Tibial artery (tissue), 4 donors: ENCODE measurements at regions not wholly inside any gene's neighbourhood (a gene's known extent, or its start where the extent isn't known, plus 50 kb on each side); places are given as distances from the start of the nearest gene placed in this dataset.

Experiments used
- DNase-seq, 2 donors: peaks; one replicate each; pipeline ENCODE4 v3.0.0-alpha.2; 2019
- H3K27ac ChIP-seq, 2 donors: fragments of 200-600 bp; sonication (generic) in 1 of 2; 1 replicate in 1 of 2; 2 replicates in 1 of 2; pipeline ENCODE4 v1.5.1; 2018 to 2019; ENCODE audit warnings: mild to moderate bottlenecking in 1 of 2
- H3K27me3 ChIP-seq, 2 donors: fragments of 200-600 bp; sonication (generic) in 1 of 2; one replicate each; pipeline versions ENCODE4 v1.5.1 to v1.6.0; 2016 to 2019
- H3K36me3 ChIP-seq, 3 donors: fragments of 200-600 bp; sonication (generic) in 2 of 3; one replicate each; pipeline ENCODE4 v1.5.1; 2016 to 2019; ENCODE audit warnings: mild to moderate bottlenecking in 2 of 3
- H3K4me1 ChIP-seq, 4 donors: fragments of 200-600 bp; sonication (generic) in 2 of 4; 1 replicate in 3 of 4; 2 replicates in 1 of 4; pipeline ENCODE4 v1.5.1; 2016 to 2019
- H3K4me3 ChIP-seq, 2 donors: fragments of 200-600 bp; sonication (generic) in 1 of 2; 1 replicate in 1 of 2; 2 replicates in 1 of 2; pipeline ENCODE4 v1.5.1; 2018 to 2019; ENCODE audit warnings: mild to moderate bottlenecking in 2 of 2
- H3K9me3 ChIP-seq, 3 donors: fragments of 200-600 bp; sonication (generic) in 1 of 3; one replicate each; pipeline ENCODE4 v1.5.1; 2016 to 2019
- intact Hi-C: fragments of 100-400 bp; cut with DNase I; formaldehyde crosslinking; loops from one replicate; pipeline ENCODE4 v1.15.0; 2023; ENCODE audit warnings: low total_unique reads
- TF ChIP-seq, protein P1 (sequence below), 2 experiments: fragments of 200-600 bp in 1 of 2; fragments of 450-650 bp in 1 of 2; IDR thresholded peaks; one replicate each; pipeline ENCODE4 v1.5.1; 2017 to 2019; ENCODE audit warnings: antibody characterized with exemption in 2 of 2, mild to moderate bottlenecking in 1 of 2, moderate library complexity in 1 of 2

DNA sequence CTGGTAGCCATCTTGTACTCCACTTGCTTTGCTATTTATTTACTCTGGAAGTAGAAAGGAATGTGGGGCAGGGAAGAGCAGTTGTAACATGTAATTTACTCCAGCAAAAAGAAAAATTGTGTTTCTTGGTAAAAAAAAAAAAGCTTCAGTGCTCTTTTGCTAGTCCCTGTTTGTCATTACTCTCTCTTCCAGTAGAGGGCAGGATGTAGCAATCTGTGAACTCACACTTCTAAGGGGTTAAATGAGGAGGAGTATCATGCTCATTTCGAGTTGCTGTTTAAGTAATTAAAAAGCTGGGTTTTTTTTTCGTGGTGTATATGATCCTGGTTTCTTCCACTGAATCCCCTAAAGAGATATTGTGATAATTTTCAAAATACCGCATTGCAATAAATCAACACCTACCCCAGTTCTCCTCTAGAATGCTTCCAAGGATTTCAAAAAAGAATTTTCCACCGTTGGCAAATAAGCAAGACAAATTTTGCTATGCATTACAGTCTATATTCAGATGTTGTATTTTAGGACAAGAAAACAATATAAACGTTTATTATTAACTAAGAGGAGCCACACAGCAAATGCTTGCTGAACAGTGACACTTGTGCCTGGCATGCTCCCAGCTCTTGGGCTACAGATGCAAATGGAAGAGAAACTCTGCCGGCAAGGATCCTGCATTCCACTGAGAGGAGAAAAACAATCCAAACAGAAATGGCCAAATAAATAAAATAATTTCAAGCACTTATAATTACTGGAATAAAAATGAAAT, 261.6 kb downstream of the ASXL3 start:
- no peak overlapping the region for H3K27ac ChIP-seq
- H3K4me3 ChIP-seq = no peak overlapping the region
- H3K36me3 ChIP-seq = no peaks in the 10 kb centered on the region
- DNase-seq = no peak
- TF ChIP-seq, protein P1, sequence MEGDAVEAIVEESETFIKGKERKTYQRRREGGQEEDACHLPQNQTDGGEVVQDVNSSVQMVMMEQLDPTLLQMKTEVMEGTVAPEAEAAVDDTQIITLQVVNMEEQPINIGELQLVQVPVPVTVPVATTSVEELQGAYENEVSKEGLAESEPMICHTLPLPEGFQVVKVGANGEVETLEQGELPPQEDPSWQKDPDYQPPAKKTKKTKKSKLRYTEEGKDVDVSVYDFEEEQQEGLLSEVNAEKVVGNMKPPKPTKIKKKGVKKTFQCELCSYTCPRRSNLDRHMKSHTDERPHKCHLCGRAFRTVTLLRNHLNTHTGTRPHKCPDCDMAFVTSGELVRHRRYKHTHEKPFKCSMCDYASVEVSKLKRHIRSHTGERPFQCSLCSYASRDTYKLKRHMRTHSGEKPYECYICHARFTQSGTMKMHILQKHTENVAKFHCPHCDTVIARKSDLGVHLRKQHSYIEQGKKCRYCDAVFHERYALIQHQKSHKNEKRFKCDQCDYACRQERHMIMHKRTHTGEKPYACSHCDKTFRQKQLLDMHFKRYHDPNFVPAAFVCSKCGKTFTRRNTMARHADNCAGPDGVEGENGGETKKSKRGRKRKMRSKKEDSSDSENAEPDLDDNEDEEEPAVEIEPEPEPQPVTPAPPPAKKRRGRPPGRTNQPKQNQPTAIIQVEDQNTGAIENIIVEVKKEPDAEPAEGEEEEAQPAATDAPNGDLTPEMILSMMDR (IDR thresholded peaks at IDR 0.05) = peak; percentile 23 to 36
- peaks cover 0 to 9% (median 3%) of the 10 kb centered on the region in 4 donors for H3K4me1 ChIP-seq
- no peaks in the 10 kb centered on the region for H3K27me3 ChIP-seq
- H3K9me3 ChIP-seq = no peaks in the 10 kb centered on the region
- intact Hi-C loops = no loop called here

DNA sequence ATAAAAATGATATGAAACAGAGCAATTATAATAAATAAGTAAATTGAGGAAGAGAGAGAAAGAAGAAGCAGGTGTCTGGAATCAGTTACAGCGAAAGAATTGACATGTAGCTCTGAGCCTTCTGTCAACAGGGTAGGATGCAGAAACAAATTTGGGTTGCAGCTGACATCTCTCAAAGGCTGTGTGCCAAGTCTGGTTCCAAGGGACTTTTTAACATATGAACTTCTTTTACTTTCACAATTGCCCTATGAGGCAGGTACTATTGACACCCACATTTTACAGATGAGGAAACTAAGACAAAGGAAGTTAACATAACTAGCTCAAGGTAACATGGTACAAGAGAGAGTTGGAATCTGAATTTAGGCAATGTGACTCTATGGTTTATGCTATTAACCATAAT, 260.0 kb downstream of the ASXL3 start:
- DNase-seq = no peak
- TF ChIP-seq, protein P1 (IDR thresholded peaks at IDR 0.05) = no peak
- no peaks in the 10 kb centered on the region for H3K27me3 ChIP-seq
- no peaks in the 10 kb centered on the region for H3K9me3 ChIP-seq
- no peak overlapping the region for H3K27ac ChIP-seq
- H3K4me1 ChIP-seq = peaks cover 0 to 9% (median 3%) of the 10 kb centered on the region in 4 donors
- intact Hi-C loops = no loop called here
- H3K36me3 ChIP-seq = no peaks in the 10 kb centered on the region
- H3K4me3 ChIP-seq = no peak overlapping the region

DNA sequence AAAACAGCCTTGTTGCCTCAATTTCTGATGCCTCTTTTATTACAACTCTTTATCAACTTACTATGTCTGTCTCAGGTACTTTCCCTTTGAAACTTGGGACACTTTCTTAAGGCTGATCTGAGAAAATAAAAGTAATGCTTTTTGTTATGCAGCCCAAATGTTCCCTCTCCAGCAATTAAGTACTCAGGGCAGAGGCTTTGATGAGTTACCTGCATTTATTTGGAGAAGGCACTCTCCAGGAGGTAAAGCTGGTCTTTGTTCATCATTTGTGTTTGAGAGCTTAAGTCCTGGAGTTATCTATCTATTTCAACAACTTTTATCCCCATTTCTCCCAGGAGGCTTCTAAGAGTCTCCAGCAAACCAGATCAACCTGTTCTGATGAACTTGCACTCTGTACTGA, 259.2 kb downstream of the ASXL3 start:
- Histone ChIP-seq H3K36me3 (no peaks in the 10 kb centered on the region), H3K27me3 (no peaks in the 10 kb centered on the region), H3K4me1 (peaks cover 0 to 9% (median 3%) of the 10 kb centered on the region in 4 donors), H3K9me3 (no peaks in the 10 kb centered on the region), H3K4me3 (no peak overlapping the region), H3K27ac (no peak overlapping the region)
- TF ChIP-seq, protein P1 (IDR thresholded peaks at IDR 0.05) = no peak
- intact Hi-C loops = no loop called here
- no peak for DNase-seq

DNA sequence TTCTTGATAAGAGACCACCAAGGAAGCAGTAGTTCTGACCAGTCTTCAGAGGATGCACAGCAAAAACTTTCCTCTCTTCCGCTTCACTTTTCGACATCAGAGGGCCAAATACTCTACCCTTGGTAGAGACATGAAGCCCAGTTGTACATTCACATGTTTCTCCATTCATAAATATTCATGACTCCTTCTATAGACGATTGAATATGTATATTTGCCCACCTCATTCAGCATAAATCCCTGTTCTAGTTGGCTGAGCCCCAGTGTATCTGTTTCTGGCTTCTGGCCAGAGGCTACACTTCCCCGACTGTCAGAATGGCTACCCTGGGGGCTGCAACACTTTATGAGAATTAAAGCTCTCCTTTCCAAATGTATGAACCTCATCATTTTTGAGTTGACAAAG, 258.5 kb downstream of the ASXL3 start:
- intact Hi-C loops = no loop called here
- Histone ChIP-seq H3K27ac (no peak overlapping the region), H3K36me3 (no peaks in the 10 kb centered on the region), H3K4me3 (no peak overlapping the region), H3K27me3 (no peaks in the 10 kb centered on the region), H3K9me3 (peaks cover 0 to 5% (median 4%) of the 10 kb centered on the region in 3 donors), H3K4me1 (peaks cover 0 to 9% (median 3%) of the 10 kb centered on the region in 4 donors)
- TF ChIP-seq, protein P1 (IDR thresholded peaks at IDR 0.05) = no peak
- no peak for DNase-seq

DNA sequence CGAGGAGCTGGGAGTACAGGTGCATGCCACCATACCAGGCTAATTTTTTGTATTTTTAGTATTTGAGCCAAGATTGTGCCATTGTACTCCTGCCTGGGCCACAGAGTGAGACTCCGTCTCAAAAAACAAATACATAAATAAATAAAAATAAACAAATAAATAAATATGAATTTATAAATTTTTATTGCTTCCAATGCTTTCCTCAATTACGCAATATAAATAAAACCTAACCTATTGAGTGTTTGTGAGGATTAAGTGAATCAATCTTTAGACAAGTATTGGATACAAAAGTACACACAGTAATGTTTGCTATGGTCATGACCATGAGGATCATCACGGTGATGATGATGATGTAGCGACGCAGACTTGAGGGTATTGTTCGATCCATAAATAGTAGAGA, 257.4 kb downstream of the ASXL3 start:
- no peaks in the 10 kb centered on the region for H3K36me3 ChIP-seq
- H3K4me3 ChIP-seq = no peak overlapping the region
- TF ChIP-seq, protein P1 (IDR thresholded peaks at IDR 0.05) = no peak
- no peaks in the 10 kb centered on the region for H3K27me3 ChIP-seq
- peaks cover 0 to 7% (median 6%) of the 10 kb centered on the region in 3 donors for H3K9me3 ChIP-seq
- no peak overlapping the region for H3K27ac ChIP-seq
- DNase-seq = no peak
- peaks cover 0 to 9% (median 3%) of the 10 kb centered on the region in 4 donors for H3K4me1 ChIP-seq
- intact Hi-C loops = no loop called here
